ENCODE measurements at regions not wholly inside any gene's neighbourhood (a gene's known extent, or its start where the extent isn't known, plus 50 kb on each side); places are given as distances from the start of the nearest gene placed in this dataset.

DNA sequence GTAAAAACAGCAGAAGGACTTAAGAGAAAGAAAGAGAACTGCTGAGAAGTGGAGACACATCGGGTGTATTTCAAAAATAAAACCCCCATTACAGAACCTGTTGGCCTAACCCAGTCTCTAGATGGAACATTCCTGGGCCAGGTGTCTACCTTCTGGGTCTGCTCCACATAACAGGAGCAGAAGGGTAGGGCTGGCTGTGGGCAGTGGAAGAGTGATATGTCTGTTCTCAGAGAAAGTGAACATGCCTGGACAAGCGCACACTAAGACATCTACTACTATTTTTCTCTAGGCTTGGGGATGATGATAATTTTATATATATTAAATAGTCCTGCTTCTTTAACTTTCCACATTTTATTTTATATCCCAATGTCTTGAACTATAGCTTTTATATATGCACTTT is 267.1 kb downstream of the TBC1D4 start:
- DNase-seq (no peak), ATAC-seq (no peak)
- no peak overlapping the region for H3K4me3 Mint-ChIP-seq
- ChIA-PET CTCF (interaction anchor here (0.8 kb wide), 1 partner anchor 123 kb away, joined by 4 read pairs; no protein-coding TSS in a partner anchor), POLR2A (no interaction called here)
- no peak overlapping the region for H3K27ac Mint-ChIP-seq
- intact Hi-C loops (cut with DNase I, micrococcal nuclease), result loop anchor here (5.0 to 10.0 kb wide), 6 partner anchors 643 to 1490 kb away; no protein-coding TSS in a partner anchor
- peaks cover 4% of the 10 kb centered on the region for H3K4me1 Mint-ChIP-seq
- H3K36me3 Mint-ChIP-seq (ENCODE audit: low read depth), result no peaks in the 10 kb centered on the region
- peaks cover 20% of the 10 kb centered on the region for H3K27me3 Mint-ChIP-seq
- H3K9me3 Mint-ChIP-seq (ENCODE audit: low read depth), result no peaks in the 10 kb centered on the region

DNA sequence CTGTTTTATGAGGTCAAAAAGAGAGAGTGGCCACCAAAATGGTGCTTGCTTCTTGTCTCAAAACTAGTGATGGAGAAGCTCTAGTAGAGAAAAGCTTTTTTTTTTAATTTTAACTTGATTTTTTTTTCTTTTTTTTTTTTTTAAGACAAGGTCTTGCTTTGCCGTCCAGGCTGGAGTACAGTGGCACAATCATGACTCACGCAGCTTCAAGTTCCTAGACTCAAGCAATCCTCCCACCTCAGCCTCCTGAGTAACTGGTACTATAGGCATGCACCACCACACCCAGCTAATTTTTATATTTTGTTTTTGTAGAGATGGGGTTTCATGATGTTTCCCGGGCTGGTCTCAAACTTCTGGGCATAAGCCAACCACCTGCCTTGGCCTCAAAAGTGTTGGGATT is 279.0 kb downstream of the TBC1D4 start:
- ChIA-PET CTCF (interaction anchor here (0.7 to 2.2 kb wide), 3 partner anchors 9 to 24 kb away, joined by 3 to 5 read pairs (median 4); no protein-coding TSS in a partner anchor), POLR2A (interaction anchor here (0.6 kb wide), 1 partner anchor 380 kb away, joined by 3 read pairs; no protein-coding TSS in a partner anchor)
- Mint-ChIP-seq H3K27me3 (peaks cover 17% of the 10 kb centered on the region), H3K4me1 (no peaks in the 10 kb centered on the region), H3K36me3 (ENCODE audit: low read depth) (no peaks in the 10 kb centered on the region), H3K9me3 (ENCODE audit: low read depth) (peaks cover 8% of the 10 kb centered on the region), H3K27ac (no peak overlapping the region), H3K4me3 (no peak overlapping the region)
- intact Hi-C loops (cut with DNase I, micrococcal nuclease), result no loop called here
- DNase-seq, result no peak
- no peak for ATAC-seq

DNA sequence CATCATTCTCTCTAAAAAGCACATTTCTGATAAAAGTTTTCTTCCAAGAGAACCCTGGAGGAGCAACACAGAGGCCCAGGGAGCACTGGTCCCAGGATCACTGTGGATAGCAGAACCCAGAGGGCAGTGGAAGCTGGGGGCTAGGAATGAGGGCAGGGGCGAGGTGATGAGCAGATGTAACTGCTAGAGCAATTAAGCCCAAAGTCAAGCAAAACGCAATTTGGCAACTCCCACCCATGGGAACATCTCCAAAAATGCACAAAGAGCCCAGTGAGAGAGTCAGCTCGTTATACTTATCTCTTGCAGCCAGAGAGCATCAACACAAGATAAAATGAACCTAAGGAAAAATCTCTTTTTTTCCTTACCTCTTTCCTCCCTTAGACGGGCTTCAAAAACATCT is 284.2 kb downstream of the TBC1D4 start:
- H3K27me3 Mint-ChIP-seq, result peaks cover 15% of the 10 kb centered on the region
- H3K27ac Mint-ChIP-seq, result no peak overlapping the region
- intact Hi-C loops (cut with DNase I, micrococcal nuclease), result no loop called here
- ChIA-PET CTCF (interaction anchor here (1.4 kb wide), 1 partner anchor 22 kb away, joined by 6 read pairs; no protein-coding TSS in a partner anchor), POLR2A (no interaction called here)
- DNase-seq (no peak), ATAC-seq (no peak)
- H3K4me1 Mint-ChIP-seq, result no peaks in the 10 kb centered on the region
- no peak overlapping the region for H3K4me3 Mint-ChIP-seq
- H3K36me3 Mint-ChIP-seq (ENCODE audit: low read depth), result no peaks in the 10 kb centered on the region
- H3K9me3 Mint-ChIP-seq (ENCODE audit: low read depth), result no peaks in the 10 kb centered on the region

DNA sequence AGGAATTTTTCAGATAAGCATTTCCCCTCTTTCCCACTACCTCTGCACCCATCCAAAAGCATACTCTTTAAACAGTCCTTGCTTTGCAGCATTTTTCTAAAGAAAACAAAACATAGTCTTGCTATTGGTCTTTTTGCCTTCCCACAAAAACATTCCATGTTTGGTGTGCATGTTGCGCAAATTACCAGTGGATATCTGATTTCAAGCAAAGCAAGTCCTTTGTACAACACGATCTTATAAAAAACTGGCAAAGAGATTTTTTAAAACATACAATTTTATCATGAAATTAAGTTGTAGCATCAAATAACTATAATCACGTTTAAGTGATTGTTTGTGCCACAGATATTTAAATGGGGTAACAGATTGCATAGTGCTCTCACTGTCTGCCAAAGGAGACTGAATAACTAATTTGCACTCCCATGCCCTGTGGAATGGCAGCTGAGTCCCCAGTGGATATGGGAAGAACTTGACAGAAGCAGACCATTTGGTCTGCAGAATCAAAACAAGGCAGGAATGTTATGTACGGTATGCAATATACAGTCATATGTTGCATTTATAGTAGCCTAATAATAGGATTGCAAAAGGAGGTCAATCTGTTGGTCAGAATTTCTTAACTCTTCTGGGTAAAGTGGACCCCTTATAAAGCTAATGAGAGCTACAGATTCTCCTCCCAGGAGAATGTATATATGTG is 285.7 kb downstream of the TBC1D4 start:
- H3K4me1 Mint-ChIP-seq, result no peaks in the 10 kb centered on the region
- peaks cover 15% of the 10 kb centered on the region for H3K27me3 Mint-ChIP-seq
- ATAC-seq (no peak), DNase-seq (no peak)
- ChIA-PET CTCF (no interaction called here), POLR2A (no interaction called here)
- H3K9me3 Mint-ChIP-seq (ENCODE audit: low read depth), result no peaks in the 10 kb centered on the region
- no peak overlapping the region for H3K27ac Mint-ChIP-seq
- H3K36me3 Mint-ChIP-seq (ENCODE audit: low read depth), result no peaks in the 10 kb centered on the region
- intact Hi-C loops (cut with DNase I, micrococcal nuclease), result no loop called here
- no peak overlapping the region for H3K4me3 Mint-ChIP-seq

DNA sequence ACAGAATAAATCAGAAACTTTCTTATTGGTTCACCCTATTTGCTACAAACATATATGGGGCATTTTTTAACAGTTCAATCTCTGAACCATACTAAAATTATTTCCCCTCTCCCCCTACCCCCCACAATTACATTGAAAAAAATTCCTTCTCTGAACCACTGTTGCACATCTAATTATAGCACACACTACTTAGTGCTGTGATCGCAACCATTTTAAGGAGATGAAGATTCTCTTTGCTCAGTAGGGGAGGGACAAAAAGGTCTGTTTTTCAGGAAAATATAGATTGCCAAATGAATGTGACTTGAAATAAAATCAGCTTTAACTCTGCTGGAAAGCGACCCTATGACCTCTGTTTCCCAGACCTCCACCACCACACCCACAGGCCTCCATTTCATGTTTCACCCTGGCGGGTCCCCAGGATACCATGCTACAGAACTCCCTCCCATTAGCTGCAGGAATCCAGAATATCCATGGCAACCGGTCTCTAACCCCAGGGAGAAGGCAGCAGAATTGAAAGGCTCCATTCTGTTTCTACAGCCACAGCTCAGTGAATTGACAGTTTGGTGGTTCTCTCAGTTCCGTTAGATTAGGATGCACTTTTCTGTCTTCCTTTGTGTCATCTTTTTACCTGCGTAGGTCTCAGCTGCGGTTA is 286.3 kb downstream of the TBC1D4 start:
- no peak for DNase-seq
- no peaks in the 10 kb centered on the region for H3K36me3 Mint-ChIP-seq (ENCODE audit: low read depth)
- CTCF ChIA-PET, result no interaction called here
- no peaks in the 10 kb centered on the region for H3K4me1 Mint-ChIP-seq
- no peak overlapping the region for H3K4me3 Mint-ChIP-seq
- POLR2A ChIA-PET, result no interaction called here
- ATAC-seq, result no peak
- no peak overlapping the region for H3K27ac Mint-ChIP-seq
- intact Hi-C loops (cut with DNase I, micrococcal nuclease), result no loop called here
- H3K9me3 Mint-ChIP-seq (ENCODE audit: low read depth), result no peaks in the 10 kb centered on the region
- peaks cover 12% of the 10 kb centered on the region for H3K27me3 Mint-ChIP-seq

DNA sequence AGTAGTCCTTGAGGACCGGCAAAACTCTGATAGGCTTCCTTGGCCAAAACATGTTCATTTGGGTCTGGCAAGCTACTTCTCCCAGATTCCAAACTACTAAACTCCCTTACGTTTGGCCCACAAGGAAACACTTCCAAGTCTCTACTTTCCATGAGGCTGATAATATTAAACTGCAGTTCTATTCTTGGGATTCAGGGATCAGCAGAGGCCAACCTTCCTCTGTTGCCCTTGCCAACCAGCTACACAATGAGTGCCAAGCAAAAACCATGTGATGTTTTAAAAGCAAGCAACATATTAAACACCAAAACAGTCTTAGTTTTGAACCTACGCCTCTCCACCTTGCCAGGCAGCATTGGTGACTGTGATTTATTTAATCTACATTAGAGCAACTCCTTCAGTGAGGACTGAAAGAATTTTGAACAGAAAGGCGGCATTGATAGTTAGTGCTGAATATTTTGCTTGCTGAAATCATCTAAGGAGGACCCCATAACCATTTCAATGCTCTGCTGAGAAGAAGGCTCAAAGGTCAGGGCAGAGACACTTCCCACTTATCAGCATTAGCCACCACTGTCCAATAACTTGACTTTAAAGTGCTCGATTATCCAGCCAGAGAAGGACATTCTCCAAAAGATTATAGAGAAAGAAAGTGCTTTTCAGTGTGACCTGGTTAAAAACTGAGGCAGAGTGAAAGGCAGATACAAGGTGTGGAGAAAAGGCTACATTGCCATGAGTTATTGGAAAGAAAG is 287.1 kb downstream of the TBC1D4 start:
- DNase-seq (no peak), ATAC-seq (no peak)
- intact Hi-C loops (cut with DNase I, micrococcal nuclease), result no loop called here
- Mint-ChIP-seq H3K27ac (no peak overlapping the region), H3K4me1 (no peaks in the 10 kb centered on the region), H3K4me3 (no peak overlapping the region), H3K36me3 (ENCODE audit: low read depth) (no peaks in the 10 kb centered on the region), H3K9me3 (ENCODE audit: low read depth) (no peaks in the 10 kb centered on the region), H3K27me3 (peaks cover 10% of the 10 kb centered on the region)
- ChIA-PET POLR2A (no interaction called here), CTCF (interaction anchor here (1.4 kb wide), 1 partner anchor 9 kb away, joined by 3 read pairs; no protein-coding TSS in a partner anchor)

DNA sequence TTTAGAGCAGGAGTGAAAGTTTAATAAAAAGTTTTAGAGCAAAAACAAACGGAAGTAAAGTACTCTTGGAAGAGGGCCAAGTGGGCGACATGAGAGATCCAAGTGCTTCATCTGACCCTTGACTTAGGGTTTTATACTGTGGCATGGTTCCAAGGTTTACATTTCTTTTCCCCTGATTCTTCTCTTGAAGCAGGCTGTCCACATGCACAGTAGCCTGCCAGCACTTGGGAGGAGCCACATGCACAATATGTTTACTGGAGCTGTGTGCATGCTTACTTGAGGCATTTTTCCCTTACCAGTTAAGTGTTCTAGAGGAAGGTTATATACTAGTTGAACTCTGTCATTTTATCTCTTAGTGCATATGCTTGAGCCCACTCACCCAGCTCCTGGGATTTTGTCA is 295.6 kb downstream of the TBC1D4 start:
- POLR2A ChIA-PET, result no interaction called here
- Mint-ChIP-seq H3K27me3 (peaks cover 18% of the 10 kb centered on the region), H3K4me3 (no peak overlapping the region), H3K4me1 (no peaks in the 10 kb centered on the region), H3K9me3 (ENCODE audit: low read depth) (peaks cover 11% of the 10 kb centered on the region), H3K36me3 (ENCODE audit: low read depth) (peaks cover 3% of the 10 kb centered on the region), H3K27ac (no peak overlapping the region)
- DNase-seq (no peak), ATAC-seq (no peak)
- intact Hi-C loops (cut with DNase I, micrococcal nuclease), result no loop called here
- CTCF ChIA-PET, result interaction anchor here (0.5 kb wide), 1 partner anchor 169 kb away, joined by 3 read pairs; no protein-coding TSS in a partner anchor

DNA sequence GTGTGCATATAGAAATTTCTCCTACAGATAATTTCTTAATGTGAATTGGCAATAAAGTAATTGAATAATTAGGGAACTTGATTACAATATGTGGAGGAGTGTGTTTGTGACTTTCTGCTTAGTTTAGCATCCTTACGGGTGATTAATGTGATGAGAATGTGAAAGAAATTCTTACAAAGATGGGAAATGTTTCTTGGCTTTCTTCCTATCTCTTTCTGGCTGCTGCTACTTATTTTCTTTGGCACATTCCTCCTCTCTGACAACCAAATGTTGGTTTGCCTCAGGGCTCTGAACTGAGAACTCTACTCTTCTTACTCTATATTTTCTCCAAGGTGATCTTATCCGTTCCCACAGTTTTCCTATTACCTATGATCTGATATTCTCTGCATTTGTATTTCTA is 300.1 kb downstream of the TBC1D4 start:
- Mint-ChIP-seq H3K4me3 (no peak overlapping the region), H3K4me1 (no peaks in the 10 kb centered on the region), H3K27me3 (peaks cover 24% of the 10 kb centered on the region), H3K27ac (no peak overlapping the region), H3K9me3 (ENCODE audit: low read depth) (peaks cover 11% of the 10 kb centered on the region), H3K36me3 (ENCODE audit: low read depth) (peaks cover 3% of the 10 kb centered on the region)
- ChIA-PET CTCF (no interaction called here), POLR2A (no interaction called here)
- DNase-seq, result no peak
- intact Hi-C loops (cut with DNase I, micrococcal nuclease), result no loop called here
- ATAC-seq, result no peak

DNA sequence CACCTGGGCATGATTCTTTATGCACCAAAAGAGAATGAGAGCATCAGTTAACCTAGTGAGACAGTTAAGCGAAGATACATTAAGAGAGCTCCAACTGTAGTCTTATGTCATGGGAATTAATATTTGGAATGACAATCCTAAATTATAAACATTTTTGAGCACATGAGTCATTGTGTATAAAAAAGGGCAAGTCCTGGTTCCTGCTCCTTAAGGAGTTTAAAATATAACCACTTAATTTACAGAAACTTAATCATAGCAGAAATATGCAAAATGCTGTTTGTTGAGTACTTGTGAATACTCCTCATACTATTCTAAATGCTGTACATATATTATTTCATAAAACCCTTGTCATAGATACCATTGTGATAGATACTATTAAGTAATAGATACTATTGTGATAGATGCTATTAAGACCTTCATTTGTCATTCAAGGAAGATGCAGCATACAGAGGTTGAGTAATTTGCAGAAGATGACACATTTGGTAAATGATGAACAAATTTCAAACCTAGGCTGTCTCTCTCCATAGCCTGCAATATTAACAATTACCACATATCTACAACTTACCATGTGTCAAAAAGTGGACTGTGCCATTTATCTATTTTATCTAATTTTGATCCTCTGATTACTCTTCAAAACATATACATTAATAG is 301.0 kb downstream of the TBC1D4 start:
- ATAC-seq, result no peak
- Mint-ChIP-seq H3K4me1 (no peaks in the 10 kb centered on the region), H3K4me3 (no peak overlapping the region), H3K27me3 (peaks cover 26% of the 10 kb centered on the region), H3K9me3 (ENCODE audit: low read depth) (peaks cover 11% of the 10 kb centered on the region), H3K27ac (no peak overlapping the region), H3K36me3 (ENCODE audit: low read depth) (peaks cover 3% of the 10 kb centered on the region)
- ChIA-PET CTCF (no interaction called here), POLR2A (no interaction called here)
- intact Hi-C loops (cut with DNase I, micrococcal nuclease), result no loop called here
- DNase-seq, result no peak

DNA sequence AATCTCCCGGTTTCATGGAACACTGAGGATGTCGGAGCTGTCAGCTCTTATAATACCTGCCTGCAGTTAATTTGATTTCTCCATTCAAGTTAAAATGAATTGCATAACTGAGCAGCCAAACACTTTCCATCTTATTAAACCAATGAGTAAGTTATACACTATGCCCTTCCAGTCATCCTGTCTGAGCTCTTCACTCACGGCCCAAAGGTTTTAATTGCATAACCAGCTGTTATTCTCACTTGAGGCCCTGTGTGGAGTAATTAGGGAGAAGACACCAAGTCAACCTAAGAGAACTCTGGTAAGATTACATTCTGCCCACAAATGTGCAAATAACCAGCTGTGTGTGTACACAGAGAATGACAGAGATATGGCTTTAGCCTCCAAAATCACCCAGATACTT is 303.5 kb downstream of the TBC1D4 start:
- POLR2A ChIA-PET, result no interaction called here
- no peaks in the 10 kb centered on the region for H3K36me3 Mint-ChIP-seq (ENCODE audit: low read depth)
- CTCF ChIA-PET, result no interaction called here

DNA sequence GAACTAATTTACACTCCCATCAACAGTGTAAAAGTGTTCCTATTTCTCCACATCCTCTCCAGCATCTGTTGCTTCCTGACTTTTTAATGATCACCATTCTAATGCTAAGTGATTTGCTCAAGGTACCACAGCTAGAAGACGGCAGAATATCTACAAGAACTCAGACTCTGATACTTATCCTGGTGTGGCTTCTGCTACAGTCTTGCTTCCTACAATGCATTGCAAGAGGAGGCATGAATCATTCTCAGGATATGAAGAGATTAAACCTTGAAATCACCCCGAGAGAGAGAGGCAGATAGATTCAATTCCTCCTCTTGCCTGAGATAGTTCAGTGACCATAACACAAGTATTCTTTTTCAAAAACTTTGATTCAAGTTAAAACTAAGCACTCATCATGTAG is 306.4 kb downstream of the TBC1D4 start:
- Mint-ChIP-seq H3K36me3 (ENCODE audit: low read depth) (no peaks in the 10 kb centered on the region), H3K27ac (no peak overlapping the region), H3K4me1 (no peaks in the 10 kb centered on the region), H3K9me3 (ENCODE audit: low read depth) (no peaks in the 10 kb centered on the region), H3K4me3 (no peak overlapping the region), H3K27me3 (peaks cover 11% of the 10 kb centered on the region)
- CTCF ChIA-PET, result interaction anchor here (0.7 kb wide), 2 partner anchors 43 to 556 kb away, joined by 4 to 6 read pairs; no protein-coding TSS in a partner anchor
- POLR2A ChIA-PET, result no interaction called here
- ATAC-seq, result no peak
- DNase-seq, result no peak
- intact Hi-C loops (cut with DNase I, micrococcal nuclease), result no loop called here

More for the DNA sequence above, 303.5 kb downstream of the TBC1D4 start:
- ATAC-seq (no peak), DNase-seq (no peak)
- H3K4me1 Mint-ChIP-seq, result no peaks in the 10 kb centered on the region
- no peak overlapping the region for H3K4me3 Mint-ChIP-seq
- intact Hi-C loops (cut with DNase I, micrococcal nuclease), result no loop called here
- H3K27ac Mint-ChIP-seq, result no peak overlapping the region
- H3K27me3 Mint-ChIP-seq, result peaks cover 17% of the 10 kb centered on the region
- H3K9me3 Mint-ChIP-seq (ENCODE audit: low read depth), result peaks cover 6% of the 10 kb centered on the region

All from activated CD4-positive, alpha-beta T cell treated with anti-CD3 and anti-CD28 coated beads for 36 hours (primary cell).